ENCODE measurements at regions not wholly inside any gene's neighbourhood (a gene's known extent, or its start where the extent isn't known, plus 50 kb on each side); places are given as distances from the start of the nearest gene placed in this dataset.
A peak's percentile ranks its signal among the peaks of the same experiment; 100 is the strongest.

- no peak for TF ChIP-seq USF2 (IDR thresholded peaks at IDR 0.05; ENCODE audit: borderline replicate concordance, low read depth, low read length)
- TF ChIP-seq RCOR1 (IDR thresholded peaks at IDR 0.05; ENCODE audit: low read length) = no peak
- TF ChIP-seq MAX (IDR thresholded peaks at IDR 0.05; ENCODE audit: low read depth) = no peak
- TF ChIP-seq RXRA (IDR thresholded peaks at IDR 0.05; ENCODE audit: borderline replicate concordance, low read depth) = no peak
- TF ChIP-seq NFIC (IDR thresholded peaks at IDR 0.05; ENCODE audit: borderline replicate concordance) = no peak
- peak; percentile 57 for TF ChIP-seq JUND (IDR thresholded peaks at IDR 0.05)
- no peak for TF ChIP-seq FOXM1 (IDR thresholded peaks at IDR 0.05; ENCODE audit: low read depth)
- TF ChIP-seq MEF2A (IDR thresholded peaks at IDR 0.05; ENCODE audit: borderline replicate concordance, low read depth) = no peak
- TF ChIP-seq EP300 (IDR thresholded peaks at IDR 0.05; ENCODE audit: borderline replicate concordance in 1 of 2, low read depth in 1 of 2, low read length in 1 of 2) = peak in 1 of 2 experiments; percentile 16; a peak in 1 of 4 replicates
- TF ChIP-seq TAF1 (IDR thresholded peaks at IDR 0.05; ENCODE audit: borderline replicate concordance, low read depth, low read length) = no peak
- no peak for TF ChIP-seq MXI1 (IDR thresholded peaks at IDR 0.05; ENCODE audit: low read depth, low read length)
These were observed 160.1 kb upstream of the TMPO start (continued) for GRCh38 chr12:98355322-98355721.

- TF ChIP-seq SIN3A (IDR thresholded peaks at IDR 0.05; ENCODE audit: borderline replicate concordance, low read depth, low read length) (no peak), USF2 (IDR thresholded peaks at IDR 0.05; ENCODE audit: borderline replicate concordance, low read depth, low read length) (no peak), TCF12 (IDR thresholded peaks at IDR 0.05) (no peak), GABPA (IDR thresholded peaks at IDR 0.05; ENCODE audit: low read depth) (no peak), PBX3 (IDR thresholded peaks at IDR 0.05) (no peak), MEF2A (IDR thresholded peaks at IDR 0.05; ENCODE audit: borderline replicate concordance, low read depth) (no peak), NFIC (IDR thresholded peaks at IDR 0.05; ENCODE audit: borderline replicate concordance) (no peak), NRF1 (IDR thresholded peaks at IDR 0.05; ENCODE audit: low read depth, low read length) (no peak), RFX5 (IDR thresholded peaks at IDR 0.05; ENCODE audit: low read length) (no peak), GATA2 (CRISPR knock-in tag; IDR thresholded peaks at IDR 0.05) (no peak), MAX (IDR thresholded peaks at IDR 0.05; ENCODE audit: low read depth) (no peak), IRF3 (IDR thresholded peaks at IDR 0.05; ENCODE audit: low read depth, low read length) (no peak), EZH2phosphoT487 (IDR thresholded peaks at IDR 0.05; ENCODE audit: borderline replicate concordance, low read depth) (no peak), FOSL2 (IDR thresholded peaks at IDR 0.05; ENCODE audit: borderline replicate concordance, low read depth) (no peak), FOXJ3 (CRISPR knock-in tag; IDR thresholded peaks at IDR 0.05) (no peak)
- Histone ChIP-seq H3K9me3 (no peaks in the 10 kb centered on the region), H3K4me2 (no peak overlapping the region), H3K4me1 (ENCODE audit: control insufficient read depth in 1 of 2, insufficient read depth in 2 of 2, low read depth in 1 of 2, low read length in 1 of 2) (peaks cover 0 to 5% of the 10 kb centered on the region in 2 experiments; a peak in 1 of 4 replicates), H3F3A (replicated peaks; ENCODE audit: insufficient read depth) (peaks cover 19% of the 10 kb centered on the region), H3K27ac (ENCODE audit: low read depth in 2 of 2, low read length in 1 of 2) (no peak overlapping the region), H3K79me2 (ENCODE audit: insufficient read depth) (no peaks in the 10 kb centered on the region), H3K36me3 (replicated peaks in 1 of 2; ENCODE audit: control insufficient read depth in 1 of 2, insufficient read depth in 2 of 2, low read length in 1 of 2) (no peaks in the 10 kb centered on the region), H3K4me3 (ENCODE audit: low read depth in 2 of 2, low read length in 1 of 2) (no peak overlapping the region), H3K9ac (no peak overlapping the region), H3K27me3 (ENCODE audit: insufficient read depth) (no peaks in the 10 kb centered on the region), H3K9me2 (no peaks in the 10 kb centered on the region), H4K20me1 (ENCODE audit: insufficient read depth) (no peaks in the 10 kb centered on the region), H2AFZ (ENCODE audit: low read depth) (no peak overlapping the region)
- DNase-seq = no peak
- 95% methylated on average over 4 of the region's 4 CpGs for WGBS (ENCODE audit: low lambda C conversion rate)
- POLR2A ChIA-PET = no interaction called here
- CTCF ChIA-PET = no interaction called here
These were observed 159.5 kb upstream of the TMPO start for GRCh38 chr12:98355933-98356332.

All from SK-N-SH (cell line).